HG02981 (cell line): ENCODE measurements at regions not wholly inside any gene's neighbourhood (a gene's known extent, or its start where the extent isn't known, plus 50 kb on each side); places are given as distances from the start of the nearest gene placed in this dataset.

ENCODE experiments used
- ATAC-seq: cut with Tn5 transposase; IDR thresholded peaks from one replicate; pipeline ENCODE4 v1.9.1; 2021; ENCODE audit warnings: mild to moderate bottlenecking, moderate library complexity; ENCODE audit not compliant: unreplicated experiment

- ATAC-seq: no peak
These were observed 167.5 kb upstream of the UMPS start for GRCh38 chr3:124562769-124563168.

GRCh38 chr3:124563376-124563775, 166.9 kb upstream of the UMPS start:
- ATAC-seq: no peak

- ATAC-seq: no peak
These were observed 165.2 kb upstream of the UMPS start for GRCh38 chr3:124565013-124565412.

GRCh38 chr3:124565551-124565950, 164.7 kb upstream of the UMPS start:
- ATAC-seq: no peak

GRCh38 chr3:124566701-124567100, 163.6 kb upstream of the UMPS start:
- ATAC-seq: no peak

- ATAC-seq: no peak
These were observed 163.1 kb upstream of the UMPS start for GRCh38 chr3:124567179-124567578.

GRCh38 chr3:124569761-124570160, 160.5 kb upstream of the UMPS start:
- no peak for ATAC-seq

GRCh38 chr3:124570232-124570631, 160.0 kb upstream of the UMPS start:
- ATAC-seq: no peak

GRCh38 chr3:124572851-124573405, 157.3 kb upstream of the UMPS start:
- ATAC-seq: no peak

- no peak for ATAC-seq
These were observed 156.2 kb upstream of the UMPS start for GRCh38 chr3:124574012-124574411.

GRCh38 chr3:124576565-124577493, 153.4 kb upstream of the UMPS start:
- ATAC-seq: peak; percentile 43

- peak; percentile 74 for ATAC-seq
These were observed 152.6 kb upstream of the UMPS start for GRCh38 chr3:124577494-124578167.

- no peak for ATAC-seq
These were observed 150.6 kb upstream of the UMPS start for GRCh38 chr3:124579641-124580040.

GRCh38 chr3:124582196-124582595, 148.1 kb upstream of the UMPS start:
- ATAC-seq: no peak

- no peak for ATAC-seq
These were observed 147.4 kb upstream of the UMPS start for GRCh38 chr3:124582621-124583395.

GRCh38 chr3:124584245-124584551, 146.1 kb upstream of the UMPS start:
- no peak for ATAC-seq

GRCh38 chr3:124584552-124585391, 145.5 kb upstream of the UMPS start:
- ATAC-seq: no peak

- ATAC-seq: no peak
These were observed 143.9 kb upstream of the UMPS start for GRCh38 chr3:124586126-124587052.

- no peak for ATAC-seq
These were observed 143.2 kb upstream of the UMPS start for GRCh38 chr3:124587053-124587408.
